Muscle of arm (tissue), 1 donor: ENCODE measurements at regions not wholly inside any gene's neighbourhood (a gene's known extent, or its start where the extent isn't known, plus 50 kb on each side); places are given as distances from the start of the nearest gene placed in this dataset.
"Not testable (repeated sequence)": the region's sequence is repeated elsewhere in the genome, so short reads cannot be mapped to it uniquely, and the experiment has no call there.

Experiments used
- DNase-seq: peaks from one replicate; pipeline ENCODE4 v3.0.0-alpha.2; 2013

DNA sequence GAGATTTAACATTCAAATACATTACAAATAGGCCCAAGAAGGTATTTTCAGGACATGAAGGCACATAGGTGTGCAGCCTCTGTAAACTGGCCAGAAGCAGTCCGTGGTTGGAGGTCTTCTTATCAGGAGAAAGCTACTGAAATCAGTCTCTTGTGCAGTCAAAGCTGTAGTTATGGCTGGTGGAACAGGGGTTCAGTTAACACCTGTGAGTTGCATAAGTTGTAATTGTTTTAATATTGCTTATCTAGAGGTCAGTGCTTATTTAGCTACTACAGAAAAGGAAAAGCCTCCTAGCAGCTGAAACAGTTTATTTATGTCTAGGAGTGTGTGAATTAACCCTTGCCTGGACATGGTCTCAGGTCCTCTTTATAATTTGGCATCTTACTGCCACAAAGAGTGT, 377.6 kb upstream of the MDGA2 start:
- DNase-seq: no peak

DNA sequence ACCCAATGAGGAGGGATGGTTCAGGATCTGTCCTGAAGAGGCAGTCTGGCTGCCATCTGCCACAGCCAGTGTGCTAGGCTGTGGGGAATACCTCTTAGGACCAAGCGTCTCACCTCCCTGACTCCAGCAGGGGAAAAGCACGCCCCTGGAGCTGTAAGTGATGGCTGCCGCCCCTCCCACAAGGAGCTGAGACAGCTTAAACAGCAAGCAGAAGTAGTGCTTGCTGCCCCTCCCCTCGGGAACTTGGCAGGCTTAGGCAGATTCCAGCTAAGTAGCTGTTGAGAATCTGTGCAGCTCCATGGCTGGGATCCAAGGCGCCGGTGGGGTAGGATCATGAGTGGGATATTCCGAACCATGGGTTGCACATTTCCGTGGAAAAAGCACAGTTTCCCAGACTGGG, 360.4 kb upstream of the MDGA2 start:
- DNase-seq: no peak

DNA sequence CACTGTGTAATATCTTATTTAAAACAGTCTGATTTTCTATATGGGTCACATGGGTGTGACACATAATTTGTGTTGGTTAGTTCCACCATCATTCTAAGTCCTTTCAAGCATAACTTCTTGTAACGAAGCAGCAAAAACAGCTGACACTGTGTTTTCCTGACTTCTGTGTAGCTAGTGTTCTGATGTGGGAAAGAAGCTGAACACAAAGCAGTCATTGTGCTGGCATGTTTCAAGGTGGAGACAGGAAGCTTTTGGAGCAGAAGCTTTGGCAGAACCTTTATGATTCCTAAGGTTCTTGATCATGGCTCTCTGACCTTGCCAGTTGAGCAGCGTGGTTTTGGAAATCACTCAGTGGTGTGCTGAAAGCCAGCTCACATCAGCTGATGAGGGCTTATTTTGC, 351.7 kb upstream of the MDGA2 start:
- no peak for DNase-seq

DNA sequence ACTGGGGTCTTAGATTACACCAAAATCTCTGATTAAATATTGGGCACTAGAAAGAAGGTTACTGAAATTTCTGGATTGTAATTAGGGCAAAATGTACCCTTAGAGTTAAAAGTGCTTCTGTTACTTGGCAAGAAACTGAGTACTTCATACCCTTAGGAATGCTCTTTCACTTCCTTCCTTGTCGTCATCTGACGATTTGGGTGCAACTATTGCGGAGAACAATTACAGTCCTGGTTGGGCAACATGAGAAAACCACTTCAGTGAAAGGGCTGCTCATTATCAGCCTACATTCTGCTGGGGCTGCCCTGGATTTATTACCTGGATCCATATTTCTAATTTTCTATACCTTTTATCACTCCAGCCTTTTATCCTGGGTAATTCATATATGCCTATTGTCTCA, 348.5 kb upstream of the MDGA2 start:
- no peak for DNase-seq

DNA sequence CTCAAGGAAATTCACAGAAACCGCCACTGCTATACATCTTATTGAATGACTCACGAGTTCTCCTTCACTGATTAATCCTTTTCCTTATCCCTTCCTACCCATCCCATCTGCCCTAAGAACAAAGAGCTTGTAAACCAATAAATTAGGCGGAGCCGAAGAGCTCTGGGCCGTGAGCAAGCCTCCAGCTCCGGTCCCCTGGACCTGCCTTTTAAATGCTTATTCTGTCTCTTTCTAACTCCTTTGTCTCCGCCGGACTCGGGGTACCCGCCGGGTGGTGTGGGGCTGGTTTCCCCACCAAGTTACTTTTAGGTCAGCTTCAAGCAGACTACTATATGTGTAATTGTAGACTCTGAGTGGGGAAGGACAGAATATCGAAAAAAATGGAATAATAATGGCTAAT, 336.1 kb upstream of the MDGA2 start:
- DNase-seq: not testable (repeated sequence)

DNA sequence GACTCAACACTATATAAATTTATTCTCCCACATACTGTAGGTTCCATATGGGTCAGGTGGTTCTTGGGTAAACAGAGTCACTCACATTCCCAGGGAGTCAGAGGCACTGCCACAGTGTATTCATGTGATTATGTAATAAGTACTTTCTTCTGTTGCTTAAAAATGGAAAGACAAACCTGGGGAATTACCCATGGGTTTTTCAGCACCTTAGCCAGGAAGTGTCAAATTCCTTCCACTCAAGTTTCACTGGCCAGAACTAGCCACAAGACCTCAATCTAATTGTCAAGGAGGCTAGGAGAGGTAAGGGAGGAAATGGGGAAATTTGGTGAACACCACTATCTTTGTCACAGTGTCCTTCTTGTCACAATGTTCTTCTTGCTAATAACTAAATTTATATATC, 333.2 kb upstream of the MDGA2 start:
- DNase-seq: no peak

DNA sequence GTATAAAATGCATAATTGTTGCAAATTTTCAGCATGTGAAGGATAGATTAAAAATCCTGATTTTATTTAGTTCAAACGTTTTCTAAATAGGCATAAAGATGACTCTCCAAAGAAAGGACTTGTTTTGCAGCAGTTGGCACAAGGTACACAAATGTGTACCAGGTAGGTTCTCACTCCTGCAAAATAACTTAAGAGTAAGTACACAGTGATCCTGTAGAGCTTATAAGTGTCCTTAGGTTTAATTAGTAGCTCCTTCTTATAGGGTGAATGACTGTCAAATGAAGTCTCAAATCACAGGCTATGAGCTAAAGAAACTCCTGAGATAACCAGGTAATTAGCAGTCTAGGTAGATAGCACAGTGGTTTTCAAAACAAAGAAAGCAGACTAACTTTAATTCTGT, 330.6 kb upstream of the MDGA2 start:
- no peak for DNase-seq

DNA sequence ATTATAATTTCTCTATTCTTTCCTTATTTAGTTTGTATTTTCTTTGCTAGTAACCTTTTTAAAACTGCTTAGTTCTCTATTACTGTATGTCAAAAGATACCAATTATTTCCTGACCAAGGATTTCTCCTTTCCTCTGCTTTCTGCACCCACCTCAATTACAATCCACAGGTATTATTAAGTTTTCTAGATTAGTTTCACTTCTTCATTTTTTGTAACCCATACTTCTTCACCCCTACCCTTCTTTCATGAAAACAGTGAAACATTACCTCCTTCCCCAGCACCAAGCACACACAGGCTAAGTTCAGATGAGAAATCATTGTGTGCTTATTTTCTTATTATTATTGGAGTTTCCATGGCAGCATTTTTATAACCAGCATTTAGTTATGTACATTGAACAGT, 318.5 kb upstream of the MDGA2 start:
- no peak for DNase-seq

DNA sequence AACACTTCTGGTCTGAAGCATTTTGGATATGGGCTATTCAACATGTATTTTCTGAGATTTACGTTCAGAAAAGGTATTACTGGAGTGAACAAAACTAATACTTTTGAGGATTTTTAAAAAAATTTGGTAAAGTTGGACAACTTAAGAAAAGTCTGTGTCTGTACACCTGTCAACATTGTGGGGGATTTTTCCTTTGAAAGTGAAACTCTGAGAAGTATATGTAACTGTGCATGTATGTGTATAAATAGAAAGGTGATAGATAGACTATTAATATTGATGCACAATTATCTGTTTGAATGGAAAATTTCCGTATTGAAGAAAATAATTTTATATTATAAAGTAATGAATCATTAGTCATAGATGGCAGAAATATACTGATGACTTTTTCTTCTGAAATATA, 312.8 kb upstream of the MDGA2 start:
- DNase-seq: no peak

DNA sequence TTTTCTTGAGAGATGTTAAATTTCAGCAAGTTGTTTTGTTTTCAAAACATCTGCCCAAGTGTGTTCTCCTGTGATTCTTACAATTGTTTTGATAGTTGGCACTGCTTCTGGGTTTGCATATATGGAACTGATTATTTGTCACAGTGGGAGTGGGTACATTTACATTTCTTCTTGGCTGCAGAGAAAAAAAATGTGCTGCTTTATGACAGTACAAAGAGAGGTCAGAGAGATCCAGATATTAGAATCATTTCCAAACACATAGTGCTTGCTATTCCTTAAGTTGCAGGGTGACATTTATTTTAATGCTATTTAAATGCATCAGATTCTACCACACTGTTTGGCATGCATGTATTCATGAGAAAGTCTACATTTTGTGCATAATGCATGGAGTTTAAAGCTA, 303.5 kb upstream of the MDGA2 start:
- DNase-seq: no peak

DNA sequence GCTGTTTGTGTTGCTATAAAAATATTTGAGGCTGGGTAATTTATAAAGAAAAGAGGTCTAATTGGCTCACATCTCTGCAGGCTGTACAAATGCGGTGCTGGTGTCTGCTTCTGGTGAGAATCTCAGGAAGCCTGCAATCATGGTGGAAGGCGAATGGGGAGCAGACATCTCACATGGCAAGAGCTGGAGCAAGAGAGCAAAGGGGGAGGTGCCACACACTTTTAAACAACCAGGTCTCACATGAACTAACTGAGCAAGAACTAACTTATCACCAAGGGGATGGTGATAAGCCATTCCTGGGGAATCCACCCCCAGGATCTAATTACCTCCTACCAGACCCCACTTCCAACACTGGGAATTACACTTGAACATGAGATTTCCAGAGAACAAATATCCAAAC, 300.7 kb upstream of the MDGA2 start:
- DNase-seq: no peak

DNA sequence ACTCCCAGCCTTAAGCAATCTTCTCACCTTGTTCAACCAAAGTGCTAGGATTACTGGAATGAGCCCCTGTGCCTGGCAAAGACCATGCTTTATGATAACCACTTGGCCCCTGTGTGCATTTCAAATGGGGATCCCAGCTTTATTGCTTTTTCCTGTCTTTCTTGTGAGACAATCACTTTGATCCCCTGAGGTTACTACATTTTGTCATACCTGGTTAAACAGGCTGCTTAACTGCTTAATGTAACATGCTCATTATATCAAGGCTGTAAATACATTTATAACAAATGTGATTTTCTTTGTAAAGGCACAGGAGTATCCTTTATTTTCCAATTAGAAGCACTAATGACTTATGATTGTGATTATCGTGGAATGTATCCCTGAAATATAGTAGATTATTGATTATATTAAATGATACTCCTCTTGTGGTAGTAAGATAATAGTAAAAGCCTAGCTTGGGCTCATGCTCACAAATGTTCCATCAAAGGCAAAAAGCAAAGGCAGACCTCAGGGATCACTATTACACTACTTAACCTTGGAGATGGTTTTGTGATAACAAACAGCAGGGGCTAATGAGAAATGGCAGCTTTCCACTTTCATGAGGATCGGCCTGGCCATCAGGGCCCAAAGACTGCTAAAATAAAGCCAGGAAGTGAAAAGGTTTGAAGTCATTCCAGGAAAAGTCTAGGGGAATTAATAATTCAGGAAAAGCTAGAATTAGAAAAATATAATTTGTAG, 290.8 kb upstream of the MDGA2 start:
- no peak for DNase-seq

DNA sequence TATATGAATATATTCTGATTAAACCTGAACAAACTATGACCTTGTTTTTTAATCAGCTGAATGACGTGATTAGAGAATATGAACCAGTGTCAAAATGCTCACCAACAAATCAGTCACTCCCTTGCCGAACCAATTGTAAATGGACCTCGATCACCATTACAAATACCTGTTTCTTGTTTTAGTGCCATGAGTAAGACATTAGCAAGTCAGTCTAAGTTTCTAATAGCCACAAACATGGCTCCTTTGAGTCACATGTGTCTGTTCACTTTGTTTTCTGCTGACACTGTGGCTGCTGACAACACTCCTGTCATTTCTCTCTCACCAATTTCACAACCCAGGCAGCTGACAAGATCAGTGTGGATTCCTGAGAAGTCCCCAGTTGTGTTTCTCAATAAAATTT, 286.2 kb upstream of the MDGA2 start:
- no peak for DNase-seq

DNA sequence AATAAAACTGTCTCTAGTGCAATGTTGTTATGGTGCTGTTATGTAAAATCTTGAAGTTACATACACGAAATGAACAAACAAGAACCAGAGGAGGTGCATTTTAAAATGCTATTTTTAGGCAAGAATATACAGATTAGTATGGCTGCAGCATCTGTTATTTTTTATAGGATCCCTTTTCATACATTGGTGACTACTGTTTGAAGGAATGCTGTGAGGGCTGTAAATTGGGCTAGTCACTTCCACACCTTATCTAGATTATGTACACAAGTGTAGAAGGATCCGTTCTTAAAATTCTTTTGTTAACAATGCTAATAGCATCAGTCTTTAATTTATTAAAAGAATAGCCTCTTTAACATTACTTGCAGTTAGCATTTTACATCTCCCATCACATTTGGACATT, 284.3 kb upstream of the MDGA2 start:
- DNase-seq: no peak

DNA sequence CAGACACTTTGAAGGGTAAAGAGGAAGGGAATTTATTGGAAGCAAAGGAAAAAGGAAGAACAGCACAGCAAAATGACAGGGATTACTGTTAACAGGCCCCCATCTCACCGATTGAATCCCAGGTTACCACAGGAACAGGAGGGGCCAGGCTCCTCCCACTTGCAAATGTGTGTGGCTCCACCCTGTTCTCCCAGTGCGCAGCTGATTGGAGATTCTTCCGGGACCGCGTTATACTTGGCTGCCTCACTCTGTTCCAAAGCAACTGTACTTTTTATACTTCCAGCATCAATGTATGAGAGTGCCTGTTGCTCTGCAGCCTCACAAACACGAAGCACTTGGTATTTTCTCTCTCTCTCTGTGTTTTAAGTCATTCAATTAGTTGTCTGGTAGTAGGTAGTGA, 273.6 kb upstream of the MDGA2 start:
- no peak for DNase-seq

DNA sequence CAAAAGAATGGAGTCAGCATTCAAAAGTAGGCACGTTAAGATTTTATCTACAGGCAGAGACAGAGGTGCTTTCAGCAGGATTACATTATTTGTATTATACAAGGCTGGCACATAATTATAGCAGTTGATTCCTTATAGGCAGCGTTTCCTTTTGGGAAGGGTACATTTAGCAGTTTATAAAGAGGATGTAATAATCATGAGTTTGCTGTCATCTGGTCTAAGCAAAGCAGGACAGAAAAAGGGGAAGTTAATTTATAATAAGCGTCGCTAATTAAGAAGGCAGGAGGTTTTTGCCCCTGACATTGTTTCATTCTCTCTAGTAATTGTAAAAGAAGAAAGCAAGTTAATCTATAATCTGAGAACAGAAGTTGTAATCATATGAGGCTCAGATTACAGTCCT, 259.9 kb upstream of the MDGA2 start:
- no peak for DNase-seq

DNA sequence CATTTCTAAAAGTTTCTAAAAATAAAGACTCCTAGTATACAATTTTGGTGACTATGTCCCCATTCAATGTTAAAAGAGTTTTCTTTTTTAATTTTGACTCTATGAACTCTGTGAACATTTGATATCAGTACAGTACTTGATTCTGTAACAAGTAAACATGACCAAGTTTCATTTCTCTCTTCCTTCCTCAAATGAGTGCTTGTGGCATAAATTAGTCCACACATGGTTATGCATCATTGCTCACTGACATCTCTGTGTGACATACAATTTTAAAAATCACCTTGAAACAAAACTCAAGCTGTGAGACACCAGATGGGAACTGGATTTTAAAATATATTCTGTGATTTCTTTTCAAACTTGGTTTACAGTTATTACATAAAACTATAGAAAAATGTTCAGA, 253.9 kb upstream of the MDGA2 start:
- DNase-seq: no peak

DNA sequence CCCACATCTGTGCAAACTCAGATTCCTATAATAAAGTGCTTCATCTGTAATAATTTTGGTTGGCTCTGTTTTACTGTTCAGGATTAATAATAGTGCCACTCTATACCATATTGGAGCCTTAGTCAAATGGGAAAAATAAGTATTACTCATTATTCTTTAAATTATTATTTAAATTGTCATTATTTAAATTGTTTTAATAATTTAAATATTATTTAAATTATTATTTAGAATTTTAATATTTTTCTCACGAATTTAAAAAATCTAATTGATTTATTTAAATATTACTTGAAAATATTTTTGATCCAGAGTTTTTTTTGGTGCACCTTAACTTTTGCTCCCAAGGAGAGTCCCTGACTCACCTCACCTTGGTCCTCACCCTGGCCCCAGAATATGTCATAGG, 245.7 kb upstream of the MDGA2 start:
- DNase-seq: no peak

DNA sequence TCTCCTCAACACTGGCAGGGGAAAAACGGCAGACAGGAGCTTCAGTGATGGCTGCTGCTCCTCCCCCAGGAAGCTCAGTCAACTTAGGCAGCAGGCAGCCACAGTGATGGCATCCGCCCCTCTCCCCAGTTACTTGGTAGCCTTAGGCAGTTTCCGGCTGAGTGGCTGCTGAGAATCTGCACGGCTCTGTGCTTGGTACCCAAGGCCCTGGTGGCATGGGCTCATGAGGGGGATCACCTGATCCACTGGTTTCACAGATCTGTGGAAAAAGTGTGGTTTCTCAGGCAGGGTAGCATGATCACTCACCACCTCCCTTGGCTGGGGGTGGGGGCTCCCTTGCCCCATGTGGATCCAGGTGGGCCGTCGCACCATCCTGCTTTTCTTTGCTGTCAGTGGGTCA, 244.6 kb upstream of the MDGA2 start:
- no peak for DNase-seq

DNA sequence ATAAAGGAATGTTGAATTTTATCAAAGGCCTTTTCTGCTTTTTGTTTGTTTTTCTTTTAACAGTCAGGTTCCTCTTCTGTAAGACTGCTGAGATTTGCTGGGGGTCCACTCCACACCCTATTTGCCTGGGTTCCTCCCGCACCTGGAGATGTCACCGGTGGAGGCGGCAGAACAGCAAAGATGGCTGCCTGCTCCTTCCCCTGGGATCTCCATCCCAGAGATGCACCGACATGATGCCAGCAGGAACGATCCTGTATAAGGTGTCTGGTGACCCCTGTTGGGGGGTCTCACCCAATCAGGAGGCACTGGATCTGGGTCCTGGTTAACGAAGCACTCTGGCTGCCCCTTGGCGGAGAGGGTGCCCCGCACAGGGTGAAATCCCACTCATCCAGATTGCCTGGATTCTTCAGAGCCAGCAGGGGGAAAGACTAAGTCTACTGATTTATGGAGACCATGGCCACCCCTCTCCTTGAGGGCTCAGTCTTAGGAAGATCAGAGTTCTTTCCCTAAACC, 244.0 kb upstream of the MDGA2 start:
- no peak for DNase-seq

DNA sequence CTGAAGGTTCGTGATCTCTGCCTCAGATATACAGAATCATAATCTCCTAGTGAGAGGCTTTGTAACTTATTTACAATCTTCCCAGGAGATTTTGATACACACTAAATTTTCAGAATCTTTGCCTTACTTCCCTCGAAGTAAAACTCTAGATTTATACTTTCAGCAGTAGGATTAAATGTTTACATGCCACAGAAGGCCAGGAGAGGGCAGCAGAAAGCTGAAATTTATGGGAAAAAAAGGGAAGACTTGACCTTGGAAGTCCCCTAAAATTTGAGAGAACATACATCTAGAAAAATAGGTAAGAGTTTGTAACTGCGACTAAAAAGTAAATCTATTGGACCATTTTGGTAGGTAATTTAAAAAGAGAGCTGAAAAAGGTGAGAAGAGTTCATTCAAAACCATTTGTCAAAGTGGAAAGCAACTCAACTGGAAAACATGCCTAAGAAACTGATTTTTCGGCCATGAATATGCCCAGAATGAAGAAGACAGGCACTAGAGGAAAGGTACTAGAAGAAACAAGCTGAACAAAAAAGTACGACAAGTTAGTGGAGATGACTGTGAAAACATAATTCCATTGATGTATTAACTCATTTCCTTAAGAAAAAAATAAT, 242.0 kb upstream of the MDGA2 start:
- peak; percentile 12 for DNase-seq

DNA sequence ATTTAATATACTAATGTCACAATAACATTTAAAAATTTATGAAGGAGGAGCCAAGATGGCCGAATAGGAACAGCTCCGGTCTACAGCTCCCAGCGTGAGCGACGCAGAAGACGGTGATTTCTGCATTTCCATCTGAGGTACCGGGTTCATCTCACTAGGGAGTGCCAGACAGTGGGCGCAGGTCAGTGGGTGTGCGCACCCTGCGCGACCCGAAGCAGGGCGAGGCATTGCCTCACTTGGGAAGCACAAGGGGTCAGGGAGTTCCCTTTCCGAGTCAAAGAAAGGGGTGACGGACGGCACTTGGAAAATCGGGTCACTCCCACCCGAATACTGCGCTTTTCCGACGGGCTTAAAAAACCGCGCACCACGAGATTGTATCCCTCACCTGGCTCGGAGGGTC, 225.7 kb upstream of the MDGA2 start:
- not testable (repeated sequence) for DNase-seq

DNA sequence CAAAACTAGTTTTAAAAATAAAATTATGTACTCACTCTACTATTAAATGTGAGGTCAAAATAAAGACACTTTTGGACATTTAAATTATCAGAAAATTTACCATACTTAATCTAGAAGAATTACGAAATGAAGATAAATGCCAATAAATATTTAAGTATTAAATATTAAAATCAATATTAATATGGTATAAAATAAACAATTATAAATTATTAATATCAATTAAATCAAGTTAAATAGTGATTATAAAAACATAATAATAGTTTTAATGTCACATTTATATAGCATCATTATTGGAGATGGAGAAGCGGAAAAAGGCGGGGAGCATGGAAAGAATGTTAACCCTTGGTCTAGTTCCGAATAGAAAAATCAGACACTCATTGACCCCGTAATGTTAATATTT, 224.3 kb upstream of the MDGA2 start:
- no peak for DNase-seq

DNA sequence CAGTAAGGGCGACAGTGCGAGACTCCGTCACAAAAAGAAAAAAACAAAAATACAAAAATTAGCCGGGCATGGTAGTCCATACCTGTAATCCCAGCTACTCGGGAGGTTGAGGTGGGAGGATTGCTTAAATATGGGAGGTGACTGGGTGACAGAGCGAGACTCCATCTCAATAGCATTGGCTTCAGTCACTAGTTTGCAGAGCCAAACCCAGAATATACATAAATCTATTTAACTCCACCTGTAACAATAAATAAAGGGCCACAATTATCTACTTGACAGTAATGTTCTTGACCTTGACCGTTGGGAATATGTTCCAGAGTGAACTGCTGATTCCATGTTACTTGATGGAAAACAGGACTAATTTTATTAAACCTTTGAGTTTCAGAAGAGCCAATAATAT, 198.9 kb upstream of the MDGA2 start:
- DNase-seq: no peak
